HG03175 (cell line): ENCODE measurements at regions not wholly inside any gene's neighbourhood (a gene's known extent, or its start where the extent isn't known, plus 50 kb on each side); places are given as distances from the start of the nearest gene placed in this dataset.
"Not testable (repeated sequence)": the region's sequence is repeated elsewhere in the genome, so short reads cannot be mapped to it uniquely, and the experiment has no call there.

Experiments used
- ATAC-seq: cut with Tn5 transposase; IDR thresholded peaks from one replicate; pipeline ENCODE4 v1.9.1; 2021; ENCODE audit warnings: mild to moderate bottlenecking, moderate library complexity; ENCODE audit not compliant: unreplicated experiment

DNA sequence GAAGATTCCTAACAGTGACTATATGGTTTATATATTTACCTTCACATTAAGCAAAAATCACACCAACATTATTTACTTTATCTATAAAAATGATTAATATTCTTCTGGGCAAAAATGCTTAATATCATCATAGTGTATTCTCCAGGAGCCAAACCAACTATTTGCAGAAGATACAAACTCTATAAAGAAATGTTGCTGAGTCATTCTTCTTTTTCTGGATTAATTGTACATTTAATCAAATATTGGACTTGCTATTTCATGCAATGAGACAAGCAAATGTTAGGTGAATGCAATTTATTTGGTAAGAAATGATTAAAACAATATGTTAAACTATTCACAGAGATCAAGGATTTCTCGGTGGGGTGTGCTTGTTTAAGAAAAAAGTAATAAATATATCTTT is 1075.8 kb downstream of the PCDH9 start:
- ATAC-seq = no peak

DNA sequence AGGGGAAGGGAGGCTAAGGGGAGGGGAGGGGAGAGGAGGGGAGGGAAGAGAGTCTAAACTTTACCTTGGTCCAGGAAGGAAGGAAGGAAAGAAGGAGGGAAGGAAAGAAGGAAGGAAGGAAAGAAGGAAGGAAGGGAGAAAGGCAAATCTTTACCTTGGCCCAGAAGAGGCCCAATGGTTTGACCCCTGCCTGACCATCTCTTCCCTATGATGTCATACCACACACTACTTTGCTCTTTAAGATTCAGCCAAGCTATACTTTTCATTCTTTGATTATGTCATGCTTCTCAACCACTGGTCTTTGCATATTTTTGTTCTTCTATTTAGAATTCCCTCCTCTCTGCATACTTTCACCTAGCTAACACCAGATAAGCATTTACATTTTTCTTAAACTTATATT is 1077.5 kb downstream of the PCDH9 start:
- ATAC-seq = no peak

DNA sequence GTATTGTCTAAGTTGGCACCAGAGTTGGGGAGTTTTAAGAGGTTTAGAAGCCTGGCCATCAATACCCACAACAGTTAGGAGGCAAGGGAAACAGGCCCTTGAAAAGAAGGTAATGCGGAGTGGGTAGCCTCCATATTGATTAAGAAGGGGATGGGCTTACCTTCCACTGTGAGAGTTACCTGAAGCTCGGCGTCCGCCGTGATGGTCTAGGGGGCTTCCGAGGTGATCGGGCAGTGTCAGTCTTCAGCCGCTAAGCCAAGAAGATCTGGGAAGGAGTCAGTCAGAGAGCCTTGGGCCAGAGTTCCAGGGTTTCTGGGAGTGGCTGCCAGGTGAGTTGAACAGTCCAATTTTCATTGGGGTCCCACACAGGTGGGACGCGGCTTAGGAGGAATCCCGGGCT is 1085.8 kb downstream of the PCDH9 start:
- ATAC-seq = not testable (repeated sequence)

DNA sequence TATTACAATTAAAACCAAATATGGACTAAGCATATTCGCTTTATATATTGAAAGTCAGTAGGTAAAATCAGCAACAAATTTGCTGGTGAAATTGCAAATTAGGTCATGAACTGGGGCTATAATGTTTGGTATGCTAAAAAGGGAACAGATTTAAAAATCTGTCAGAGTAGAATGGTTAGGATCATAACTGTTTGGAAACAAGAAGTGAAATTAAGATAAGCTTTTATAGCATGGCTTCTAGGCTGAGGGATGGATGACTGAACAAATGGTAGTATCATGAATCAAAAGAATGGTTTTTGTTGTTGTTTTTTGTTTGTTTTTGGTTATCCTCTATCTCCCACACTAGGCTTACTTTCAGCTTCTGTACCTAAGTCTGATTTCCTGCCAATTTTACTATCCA is 1090.4 kb downstream of the PCDH9 start:
- ATAC-seq = peak; percentile 21

DNA sequence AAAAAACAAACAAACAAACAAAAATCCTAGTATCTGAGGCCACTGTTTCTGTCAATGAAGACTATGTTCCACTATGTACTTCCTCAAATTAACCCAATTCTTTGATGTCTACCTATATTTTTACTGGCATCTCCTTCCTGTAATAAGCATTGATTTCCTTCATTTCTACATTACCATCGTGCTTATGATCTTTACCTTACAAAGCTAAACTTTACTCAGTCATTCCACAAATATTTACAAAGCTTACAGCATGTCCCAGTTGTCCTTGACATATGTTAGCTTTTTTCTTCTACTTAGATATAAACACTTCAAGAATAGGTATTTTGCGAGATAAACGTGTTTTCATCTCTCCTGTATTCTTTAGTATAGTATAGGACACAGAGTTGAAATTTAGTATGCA is 1090.9 kb downstream of the PCDH9 start:
- no peak for ATAC-seq

DNA sequence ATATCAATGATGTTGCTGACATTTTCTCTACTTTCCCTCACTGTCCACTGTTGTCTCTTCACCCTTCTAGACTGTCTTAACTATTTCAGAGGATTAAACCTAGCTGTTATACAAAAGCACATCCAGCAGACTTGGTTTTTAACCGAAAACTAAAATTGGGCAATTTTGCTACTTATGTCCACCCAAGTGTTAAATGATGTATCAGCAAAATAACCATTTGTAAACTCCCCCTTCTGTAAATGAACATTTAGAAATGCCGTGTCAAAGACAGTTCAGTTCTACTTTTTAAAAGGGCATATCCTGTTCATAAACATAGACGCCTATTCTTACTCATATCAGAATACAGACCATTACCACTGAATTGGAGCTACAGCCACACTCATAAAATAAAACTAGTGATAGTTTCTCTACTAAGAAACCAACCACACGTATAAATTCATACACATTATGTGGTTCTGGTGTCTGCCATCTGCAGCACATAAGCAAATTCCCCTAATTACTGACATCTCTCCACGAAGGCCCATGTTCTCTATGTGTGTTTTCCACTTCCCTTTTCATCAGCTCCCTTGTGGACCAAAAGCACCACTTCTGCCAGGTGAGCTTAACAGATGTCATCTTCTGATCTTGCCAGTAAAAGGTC is 1091.8 kb downstream of the PCDH9 start:
- ATAC-seq = peak; percentile 96

GRCh38 chr13:66137384-66137783 is 1092.8 kb downstream of the PCDH9 start:
- no peak for ATAC-seq

DNA sequence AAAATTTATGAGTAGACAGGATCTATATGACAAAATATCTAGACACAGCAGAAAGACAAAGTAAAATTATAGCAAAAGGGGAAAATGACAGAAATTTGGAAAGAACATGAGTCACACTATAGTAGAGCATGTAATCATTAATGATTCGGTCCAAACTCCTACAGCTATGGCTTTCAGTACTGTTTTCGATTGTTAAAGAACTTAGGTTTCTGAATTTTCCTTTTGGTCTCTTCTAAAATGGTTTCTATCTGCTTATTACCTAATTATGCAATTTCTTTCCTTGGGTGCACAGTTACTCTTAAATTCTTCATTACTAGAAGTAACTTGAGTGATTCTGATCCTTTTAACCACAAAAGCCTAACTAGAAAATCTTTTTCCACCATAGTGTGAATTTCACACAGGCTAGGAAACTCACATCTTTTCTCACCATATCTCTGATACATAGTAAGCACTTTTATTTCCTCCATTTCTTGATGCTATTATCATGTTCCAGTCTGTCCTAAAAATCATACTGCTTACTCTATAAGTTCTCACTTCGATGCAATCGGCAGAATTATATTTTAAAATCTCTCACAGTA is 1101.4 kb downstream of the PCDH9 start:
- ATAC-seq = peak; percentile 96

DNA sequence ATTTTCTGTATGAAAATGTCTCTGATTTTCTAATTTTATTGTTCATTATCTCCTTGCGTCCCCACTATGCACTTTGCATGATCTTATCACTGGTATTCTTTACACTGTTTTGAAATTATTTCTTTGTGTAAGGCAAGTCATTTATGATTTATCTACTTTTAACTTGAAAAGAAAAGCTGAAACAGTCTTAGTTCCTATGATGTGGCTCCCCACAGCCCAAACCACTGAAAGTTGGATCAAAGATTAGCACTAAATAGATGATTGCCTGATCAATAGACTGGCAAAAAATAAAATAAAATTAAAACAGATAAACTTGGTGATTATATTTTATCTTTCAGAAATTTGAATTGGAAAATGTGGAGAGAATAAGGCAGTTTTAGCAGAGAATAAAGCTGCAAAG is 1101.9 kb downstream of the PCDH9 start:
- ATAC-seq = no peak

- ATAC-seq = no peak
Observed at GRCh38 chr13:66117563-66117962, 1112.6 kb downstream of the PCDH9 start.

DNA sequence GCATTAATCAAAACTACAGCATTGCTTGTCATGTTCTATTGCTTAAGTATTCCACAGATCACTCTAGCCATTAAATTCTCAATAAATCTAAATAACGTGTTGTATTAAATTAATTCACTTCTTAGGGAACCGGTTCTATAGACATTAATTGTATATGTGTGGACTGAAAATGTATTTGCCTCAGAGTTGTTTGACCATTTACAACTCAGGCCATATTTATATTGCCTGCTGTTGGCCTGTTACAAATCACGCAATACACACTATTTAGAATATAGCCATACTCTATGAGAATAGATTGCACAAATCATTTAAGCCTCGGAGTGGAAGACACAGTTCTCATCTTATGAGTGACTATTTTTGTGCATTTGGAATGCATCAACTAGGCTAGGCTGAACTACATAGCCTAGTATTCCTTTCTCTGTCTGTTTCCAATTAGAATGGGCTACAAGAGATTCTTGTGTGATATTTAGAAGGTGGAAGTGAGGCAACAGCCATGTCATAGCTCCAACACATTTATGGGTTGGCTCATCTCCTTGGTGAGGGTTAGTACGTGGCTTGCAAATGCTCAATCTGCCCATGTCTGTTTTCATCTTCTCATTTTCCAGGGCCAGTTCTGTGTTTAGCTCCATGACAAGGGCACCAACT is 1116.1 kb downstream of the PCDH9 start:
- no peak for ATAC-seq

- no peak for ATAC-seq
Observed at GRCh38 chr13:66111628-66112027, 1118.5 kb downstream of the PCDH9 start.

- peak; percentile 68 for ATAC-seq
Observed at GRCh38 chr13:66106246-66106645, 1123.9 kb downstream of the PCDH9 start.

- no peak for ATAC-seq
Observed at GRCh38 chr13:66102864-66103263, 1127.3 kb downstream of the PCDH9 start.

DNA sequence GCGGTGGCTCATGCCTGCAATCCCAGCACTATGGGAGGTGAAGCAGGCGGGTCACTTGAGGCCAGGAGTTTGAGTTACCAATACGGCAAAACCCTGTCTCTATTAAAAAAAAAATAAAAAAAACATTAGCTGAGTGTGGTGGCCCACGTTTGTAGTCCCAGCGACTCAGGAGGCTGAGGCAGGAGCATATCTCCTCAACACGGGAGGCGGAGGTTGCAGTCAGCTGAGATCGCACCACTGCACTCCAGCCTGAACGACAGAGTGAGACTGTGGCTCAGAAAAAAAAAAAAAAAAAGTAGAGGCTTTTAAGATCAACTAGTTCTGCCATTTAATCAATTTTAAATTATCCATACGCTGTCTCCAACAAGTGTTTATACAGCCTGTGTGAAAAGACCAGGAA is 1130.3 kb downstream of the PCDH9 start:
- ATAC-seq = no peak

- no peak for ATAC-seq
Observed at GRCh38 chr13:66098931-66099628, 1131.1 kb downstream of the PCDH9 start.

- no peak for ATAC-seq
Observed at GRCh38 chr13:66089711-66090110, 1140.4 kb downstream of the PCDH9 start.

DNA sequence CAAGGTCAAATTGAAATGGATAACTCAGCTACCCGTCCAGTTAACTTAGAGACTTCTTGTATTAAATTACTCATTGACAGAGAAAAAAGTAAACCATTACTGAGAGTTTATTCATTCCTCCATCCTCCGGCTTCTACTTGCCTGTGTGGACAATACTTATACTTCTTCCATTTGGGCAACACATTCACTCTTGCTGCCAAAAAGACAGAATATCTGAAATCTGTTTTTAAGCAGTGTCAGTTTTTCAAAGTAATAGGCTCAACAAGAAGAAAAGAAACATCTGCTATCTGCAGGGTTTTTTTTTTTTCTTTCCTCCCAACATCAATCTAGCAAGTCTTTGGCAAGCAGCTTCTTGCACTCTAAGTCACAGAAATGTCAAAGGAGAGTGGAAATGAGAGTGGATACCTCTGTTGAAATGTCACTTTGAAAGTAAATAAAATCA is 1142.8 kb downstream of the PCDH9 start:
- ATAC-seq = peak; percentile 69

DNA sequence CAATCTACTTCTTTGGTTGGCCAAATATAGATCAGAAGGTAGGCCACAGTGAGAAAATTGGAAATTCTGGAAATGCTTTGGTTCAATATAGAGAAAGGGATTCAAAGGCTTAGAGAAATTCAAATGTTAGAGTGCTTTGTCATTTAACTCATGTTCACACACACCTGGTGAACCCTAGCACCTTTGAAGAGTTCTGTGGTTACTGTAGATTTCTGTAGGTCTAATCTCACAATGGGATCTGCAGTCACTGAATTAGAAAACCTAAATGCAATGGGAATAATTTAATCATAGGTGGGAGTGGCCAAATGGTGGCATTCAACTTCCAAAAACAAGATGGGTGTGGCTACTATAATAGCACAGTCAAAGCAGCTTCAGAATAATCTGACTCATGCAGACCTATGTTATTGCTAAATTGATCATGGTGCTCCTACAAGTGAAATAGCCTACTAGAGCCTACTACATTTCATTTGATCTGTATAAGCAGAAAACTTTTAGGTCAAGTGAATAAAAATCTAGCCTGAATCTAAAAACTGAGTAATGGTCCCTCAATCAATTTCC is 1152.9 kb downstream of the PCDH9 start:
- ATAC-seq = no peak

DNA sequence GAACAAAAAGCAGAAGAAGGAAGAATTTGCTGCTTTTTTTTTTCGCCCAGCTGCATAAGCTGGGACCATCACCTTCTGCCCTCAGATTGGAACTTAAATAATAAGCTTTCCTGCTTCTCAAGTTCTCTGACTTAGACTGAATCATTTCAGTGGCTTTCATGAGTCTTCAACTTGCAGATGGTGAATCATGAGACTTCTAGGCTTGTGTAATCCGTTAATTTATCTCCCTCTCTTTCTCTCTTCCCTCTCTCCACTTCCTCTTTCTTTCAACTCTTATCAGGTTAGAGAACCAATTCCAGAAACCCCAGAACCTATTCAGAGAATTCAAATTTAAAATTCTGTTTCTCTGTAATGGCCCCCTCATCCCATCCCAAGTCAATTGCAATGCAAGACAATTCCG is 1153.7 kb downstream of the PCDH9 start:
- ATAC-seq = no peak

- ATAC-seq = no peak
Observed at GRCh38 chr13:66074018-66074615, 1156.0 kb downstream of the PCDH9 start.
